Fibroblast of villous mesenchyme (primary cell): ENCODE measurements at regions not wholly inside any gene's neighbourhood (a gene's known extent, or its start where the extent isn't known, plus 50 kb on each side); places are given as distances from the start of the nearest gene placed in this dataset.
"Not testable (repeated sequence)": the region's sequence is repeated elsewhere in the genome, so short reads cannot be mapped to it uniquely, and the experiment has no call there.

Experiments
- DNase-seq: peaks from one replicate; pipeline ENCODE4 v3.0.0-alpha.2; 2010; ENCODE audit warnings: low read depth
- H3K4me3 ChIP-seq: 2 replicates; pipeline ENCODE4 v1.5.1; 2011; ENCODE audit warnings: low read depth, mild to moderate bottlenecking, low read length
- TF ChIP-seq, protein P1 (sequence below): IDR thresholded peaks from 2 replicates; pipeline ENCODE4 v1.5.1; 2012; ENCODE audit warnings: low read depth, mild to moderate bottlenecking, low read length; ENCODE audit not compliant: insufficient read depth

DNA sequence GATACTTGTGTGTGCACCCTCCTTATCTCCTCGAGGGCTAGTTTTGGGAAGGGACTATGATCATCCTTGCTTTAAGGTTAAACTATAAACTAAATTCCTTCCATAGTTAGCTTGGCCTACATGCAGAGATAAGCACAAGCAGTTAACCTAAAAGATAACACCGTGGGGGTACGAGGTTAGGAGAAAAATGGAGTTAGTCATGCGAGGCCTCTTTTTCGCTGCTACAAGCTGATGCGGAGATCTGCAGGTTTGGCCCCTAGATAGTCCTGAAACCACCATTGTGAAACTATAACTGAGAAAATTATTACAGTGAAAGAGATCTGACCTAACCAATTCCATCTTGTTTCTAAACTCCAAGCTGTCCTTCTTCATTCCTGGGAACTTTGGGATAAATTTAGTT, 113.7 kb upstream of the ZKSCAN2 start:
- H3K4me3 ChIP-seq, result no peak overlapping the region
- TF ChIP-seq, protein P1, sequence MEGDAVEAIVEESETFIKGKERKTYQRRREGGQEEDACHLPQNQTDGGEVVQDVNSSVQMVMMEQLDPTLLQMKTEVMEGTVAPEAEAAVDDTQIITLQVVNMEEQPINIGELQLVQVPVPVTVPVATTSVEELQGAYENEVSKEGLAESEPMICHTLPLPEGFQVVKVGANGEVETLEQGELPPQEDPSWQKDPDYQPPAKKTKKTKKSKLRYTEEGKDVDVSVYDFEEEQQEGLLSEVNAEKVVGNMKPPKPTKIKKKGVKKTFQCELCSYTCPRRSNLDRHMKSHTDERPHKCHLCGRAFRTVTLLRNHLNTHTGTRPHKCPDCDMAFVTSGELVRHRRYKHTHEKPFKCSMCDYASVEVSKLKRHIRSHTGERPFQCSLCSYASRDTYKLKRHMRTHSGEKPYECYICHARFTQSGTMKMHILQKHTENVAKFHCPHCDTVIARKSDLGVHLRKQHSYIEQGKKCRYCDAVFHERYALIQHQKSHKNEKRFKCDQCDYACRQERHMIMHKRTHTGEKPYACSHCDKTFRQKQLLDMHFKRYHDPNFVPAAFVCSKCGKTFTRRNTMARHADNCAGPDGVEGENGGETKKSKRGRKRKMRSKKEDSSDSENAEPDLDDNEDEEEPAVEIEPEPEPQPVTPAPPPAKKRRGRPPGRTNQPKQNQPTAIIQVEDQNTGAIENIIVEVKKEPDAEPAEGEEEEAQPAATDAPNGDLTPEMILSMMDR, result no peak
- no peak for DNase-seq

DNA sequence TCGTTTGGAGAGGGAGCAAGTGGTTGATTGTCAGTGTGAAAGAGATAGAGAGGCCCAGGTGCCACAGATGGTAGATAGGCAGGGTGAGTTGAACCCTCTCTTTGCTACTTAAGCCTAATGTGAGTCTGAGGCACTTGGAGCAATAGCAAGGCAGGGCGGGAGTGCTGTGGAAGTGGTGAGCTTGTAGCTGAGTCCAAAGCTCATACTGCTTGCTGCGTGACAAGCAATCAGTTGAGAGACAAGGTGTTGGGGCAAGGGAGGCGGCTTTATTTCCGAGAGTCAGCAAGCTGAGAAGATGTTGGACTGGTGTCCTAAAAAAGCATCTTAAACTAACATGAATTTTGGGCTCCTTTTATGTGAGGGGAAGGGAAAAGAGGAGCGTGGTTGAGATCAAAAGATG, 112.9 kb upstream of the ZKSCAN2 start:
- TF ChIP-seq, protein P1, result no peak
- no peak overlapping the region for H3K4me3 ChIP-seq
- no peak for DNase-seq

DNA sequence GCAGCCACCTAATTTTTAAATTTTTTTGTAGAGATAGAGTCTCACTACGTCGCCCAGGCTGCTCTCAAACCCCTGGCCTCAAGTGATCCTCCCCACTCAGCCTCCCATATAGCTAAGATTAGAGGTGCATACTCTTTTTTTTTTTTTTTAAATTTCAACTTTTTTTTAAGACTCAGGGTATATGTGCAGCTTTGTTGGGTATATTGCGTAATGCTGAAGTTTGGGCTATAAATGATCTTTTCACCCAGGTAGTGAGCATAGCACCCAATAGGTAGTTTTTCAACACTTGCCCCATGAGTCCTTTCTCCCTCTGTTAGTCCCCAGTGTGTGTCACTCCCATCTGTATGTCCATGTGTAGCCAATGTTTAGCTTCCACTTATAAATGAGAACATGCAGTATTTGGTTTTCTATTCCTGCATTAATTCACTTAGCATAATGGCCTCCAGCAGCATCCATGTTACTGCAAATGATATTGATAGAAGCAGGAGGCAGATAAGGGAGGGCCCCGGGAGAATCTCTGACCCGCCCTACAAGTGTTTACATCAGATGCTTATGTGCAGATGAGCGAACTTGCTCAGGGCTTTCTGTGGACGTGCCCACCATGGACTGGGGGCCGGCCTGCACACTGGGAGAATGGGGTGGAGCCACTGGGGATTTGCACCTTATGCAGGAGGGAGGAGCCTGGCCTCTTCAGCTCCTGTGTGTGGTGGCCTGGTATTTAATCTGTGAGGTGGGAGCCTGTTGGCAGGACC, 110.3 kb upstream of the ZKSCAN2 start:
- TF ChIP-seq, protein P1, result no peak
- no peak overlapping the region for H3K4me3 ChIP-seq
- no peak for DNase-seq

DNA sequence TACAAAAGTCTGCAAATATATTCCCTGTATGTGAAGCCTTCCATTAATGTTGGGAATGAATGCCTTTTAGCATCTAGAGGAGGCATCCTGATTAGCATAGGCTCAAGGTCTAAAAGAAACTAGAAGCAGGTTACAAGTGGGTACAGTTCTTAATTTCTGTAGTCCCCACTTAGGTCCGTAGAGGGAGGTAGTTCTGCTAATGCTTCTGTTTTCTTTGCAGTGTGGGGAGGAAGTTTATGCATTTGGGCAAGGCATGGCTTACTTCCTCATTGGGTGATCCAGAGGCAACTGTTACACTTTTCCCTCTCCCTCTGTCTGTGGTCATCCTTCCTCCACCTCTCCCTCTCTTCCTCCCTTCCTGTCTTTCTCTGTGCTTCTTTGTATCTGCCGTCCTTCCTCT, 108.4 kb upstream of the ZKSCAN2 start:
- TF ChIP-seq, protein P1, result no peak

DNA sequence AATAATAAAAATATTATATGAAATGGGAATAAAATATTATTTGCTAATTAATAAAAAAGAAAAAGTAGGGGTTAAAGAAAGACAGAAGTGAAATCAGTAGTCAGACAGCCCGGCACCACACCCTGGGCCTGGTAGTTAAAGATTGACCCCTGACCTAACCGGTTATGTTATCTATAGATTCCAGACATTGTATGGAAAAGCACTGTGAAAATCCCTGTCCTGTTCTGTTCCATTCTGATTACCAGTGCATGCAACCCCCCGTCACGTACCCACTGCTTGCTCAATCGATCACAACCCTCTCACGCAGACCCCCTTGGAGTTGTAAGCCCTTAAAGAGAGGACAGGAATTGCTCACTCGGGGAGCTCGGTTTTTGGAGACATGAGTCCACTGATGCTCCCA, 101.9 kb upstream of the ZKSCAN2 start:
- H3K4me3 ChIP-seq, DNase-seq: not testable (repeated sequence)

More for the DNA sequence above, 108.4 kb upstream of the ZKSCAN2 start:
- DNase-seq, result no peak
- no peak overlapping the region for H3K4me3 ChIP-seq

DNA sequence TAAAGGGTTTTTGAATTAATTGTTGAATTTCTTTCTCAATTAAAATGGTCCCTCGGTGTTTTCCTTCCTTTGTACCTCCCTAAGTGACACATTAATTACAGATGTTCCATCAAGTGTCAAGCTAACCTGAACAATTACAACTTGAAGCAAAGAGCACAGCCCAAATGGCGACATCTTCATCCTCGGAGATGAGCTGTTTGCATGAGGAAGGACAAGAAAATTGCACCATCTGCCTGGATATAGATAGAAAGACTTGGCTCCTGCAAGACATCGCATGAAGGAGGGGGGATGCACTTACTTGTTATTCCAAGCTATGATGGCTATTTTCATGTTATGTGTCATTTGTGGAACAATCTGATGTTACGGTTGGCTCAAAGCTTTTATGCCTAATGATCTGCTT, 86.4 kb upstream of the ZKSCAN2 start:
- TF ChIP-seq, protein P1, result no peak
- DNase-seq, result no peak
- no peak overlapping the region for H3K4me3 ChIP-seq

DNA sequence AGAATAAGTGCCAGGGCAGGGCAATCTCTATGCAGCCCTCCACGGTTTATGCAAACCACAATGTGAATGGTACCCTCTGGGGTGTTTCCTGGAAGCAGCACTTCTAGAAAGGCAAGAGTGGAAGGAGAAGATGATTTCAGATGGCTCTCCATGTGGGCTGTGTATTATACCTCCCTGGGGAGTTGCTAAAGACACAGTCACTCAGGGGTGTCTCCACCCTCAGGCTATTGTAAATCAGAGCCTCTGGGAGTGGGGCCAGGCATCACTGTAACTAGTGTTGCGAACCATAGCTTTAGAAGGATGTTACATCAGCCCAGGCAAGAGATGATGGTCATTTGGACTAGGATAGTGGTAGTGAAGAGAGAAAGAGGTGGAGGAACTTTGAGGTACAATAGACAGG, 83.3 kb upstream of the ZKSCAN2 start:
- DNase-seq, result no peak
- H3K4me3 ChIP-seq, result no peak overlapping the region
- TF ChIP-seq, protein P1, result no peak
